GM18873 (cell line): ENCODE measurements at regions not wholly inside any gene's neighbourhood (a gene's known extent, or its start where the extent isn't known, plus 50 kb on each side); places are given as distances from the start of the nearest gene placed in this dataset.
"Not testable (repeated sequence)": the region's sequence is repeated elsewhere in the genome, so short reads cannot be mapped to it uniquely, and the experiment has no call there.

ENCODE experiments used
- ATAC-seq: cut with Tn5 transposase; IDR thresholded peaks from one replicate; pipeline ENCODE4 v1.9.1; 2021; ENCODE audit warnings: mild to moderate bottlenecking, moderate library complexity, moderate number of reproducible peaks; ENCODE audit not compliant: unreplicated experiment, low FRiP score

- no peak for ATAC-seq
Observed at GRCh38 chr2:39568561-39569006, 97.1 kb upstream of the TMEM178A start.

- no peak for ATAC-seq
Observed at GRCh38 chr2:39570130-39570555, 95.6 kb upstream of the TMEM178A start.

- no peak for ATAC-seq
Observed at GRCh38 chr2:39570614-39571013, 95.1 kb upstream of the TMEM178A start.

GRCh38 chr2:39571111-39571731 lies 94.5 kb upstream of the TMEM178A start:
- ATAC-seq, result no peak

- no peak for ATAC-seq
Observed at GRCh38 chr2:39573276-39573675, 92.4 kb upstream of the TMEM178A start.

GRCh38 chr2:39581866-39582265 lies 83.9 kb upstream of the TMEM178A start:
- no peak for ATAC-seq

- ATAC-seq, result no peak
Observed at GRCh38 chr2:39583213-39583612, 82.5 kb upstream of the TMEM178A start.

GRCh38 chr2:39583781-39584180 lies 81.9 kb upstream of the TMEM178A start:
- no peak for ATAC-seq

GRCh38 chr2:39584283-39584965 lies 81.3 kb upstream of the TMEM178A start:
- ATAC-seq, result no peak

- not testable (repeated sequence) for ATAC-seq
Observed at GRCh38 chr2:39585531-39585930, 80.2 kb upstream of the TMEM178A start.

- ATAC-seq, result no peak
Observed at GRCh38 chr2:39587168-39587567, 78.5 kb upstream of the TMEM178A start.

GRCh38 chr2:39587641-39588040 lies 78.1 kb upstream of the TMEM178A start:
- no peak for ATAC-seq

- ATAC-seq, result no peak
Observed at GRCh38 chr2:39593439-39594393, 72.0 kb upstream of the TMEM178A start.

- ATAC-seq, result no peak
Observed at GRCh38 chr2:39595116-39595515, 70.6 kb upstream of the TMEM178A start.

- ATAC-seq, result no peak
Observed at GRCh38 chr2:39597314-39597713, 68.4 kb upstream of the TMEM178A start.

GRCh38 chr2:39602616-39603015 lies 63.1 kb upstream of the TMEM178A start:
- no peak for ATAC-seq

- ATAC-seq, result no peak
Observed at GRCh38 chr2:39603436-39603835, 62.3 kb upstream of the TMEM178A start.

GRCh38 chr2:39604866-39605265 lies 60.9 kb upstream of the TMEM178A start:
- no peak for ATAC-seq

GRCh38 chr2:39606585-39606984 lies 59.1 kb upstream of the TMEM178A start:
- ATAC-seq, result no peak

GRCh38 chr2:39607538-39608262 lies 58.0 kb upstream of the TMEM178A start:
- no peak for ATAC-seq

GRCh38 chr2:39608263-39608575 lies 57.5 kb upstream of the TMEM178A start:
- ATAC-seq, result no peak
